ENCODE measurements at regions not wholly inside any gene's neighbourhood (a gene's known extent, or its start where the extent isn't known, plus 50 kb on each side); places are given as distances from the start of the nearest gene placed in this dataset.

- ATAC-seq (no peak), DNase-seq (no peak)
- Mint-ChIP-seq H3K4me3 (no peak overlapping the region), H3K27me3 (no peaks in the 10 kb centered on the region), H3K27ac (peak overlapping the region; percentile 3), H3K9me3 (ENCODE audit: low read depth) (no peaks in the 10 kb centered on the region), H3K36me3 (ENCODE audit: low read depth) (peaks cover 6% of the 10 kb centered on the region), H3K4me1 (peaks cover 28% of the 10 kb centered on the region)
- intact Hi-C loops (cut with DNase I, micrococcal nuclease): no loop called here
- CTCF ChIA-PET: no interaction called here
- POLR2A ChIA-PET: no interaction called here
Measured at GRCh38 chr2:144229296-144229695, 290.6 kb downstream of the ZEB2 start.

GRCh38 chr2:144227427-144228105 is 292.4 kb downstream of the ZEB2 start:
- H3K36me3 Mint-ChIP-seq (ENCODE audit: low read depth): no peaks in the 10 kb centered on the region
- no peaks in the 10 kb centered on the region for H3K9me3 Mint-ChIP-seq (ENCODE audit: low read depth)
- POLR2A ChIA-PET: no interaction called here
- peaks cover 15% of the 10 kb centered on the region for H3K4me1 Mint-ChIP-seq
- ATAC-seq: no peak
- H3K27me3 Mint-ChIP-seq: no peaks in the 10 kb centered on the region
- H3K4me3 Mint-ChIP-seq: no peak overlapping the region
- no peak for DNase-seq
- CTCF ChIA-PET: interaction anchor here (1.2 kb wide), 1 partner anchor 12 kb away, joined by 3 read pairs; no protein-coding TSS in a partner anchor
- no peak overlapping the region for H3K27ac Mint-ChIP-seq
- intact Hi-C loops (cut with DNase I, micrococcal nuclease): no loop called here

GRCh38 chr2:144225076-144225475 is 294.8 kb downstream of the ZEB2 start:
- no peak overlapping the region for H3K4me3 Mint-ChIP-seq
- intact Hi-C loops (cut with DNase I, micrococcal nuclease): no loop called here
- H3K27ac Mint-ChIP-seq: no peak overlapping the region
- CTCF ChIA-PET: interaction anchor here (1.0 to 1.5 kb wide), 6 partner anchors 9 to 142 kb away, joined by 3 to 4 read pairs (median 3); no protein-coding TSS in a partner anchor
- ATAC-seq: no peak
- H3K27me3 Mint-ChIP-seq: no peaks in the 10 kb centered on the region
- no peak for DNase-seq
- POLR2A ChIA-PET: no interaction called here
- no peaks in the 10 kb centered on the region for H3K36me3 Mint-ChIP-seq (ENCODE audit: low read depth)
- peaks cover 6% of the 10 kb centered on the region for H3K4me1 Mint-ChIP-seq
- H3K9me3 Mint-ChIP-seq (ENCODE audit: low read depth): no peaks in the 10 kb centered on the region

- CTCF ChIA-PET: interaction anchor here (1.1 to 1.5 kb wide), 4 partner anchors 10 to 141 kb away, joined by 3 to 4 read pairs (median 3); no protein-coding TSS in a partner anchor
- no peak overlapping the region for H3K27ac Mint-ChIP-seq
Measured at GRCh38 chr2:144224472-144224871, 295.4 kb downstream of the ZEB2 start.

GRCh38 chr2:144219979-144220378 is 299.9 kb downstream of the ZEB2 start:
- H3K27me3 Mint-ChIP-seq: no peaks in the 10 kb centered on the region
- no peaks in the 10 kb centered on the region for H3K9me3 Mint-ChIP-seq (ENCODE audit: low read depth)
- CTCF ChIA-PET: interaction anchor here (0.9 to 1.2 kb wide), 2 partner anchors 11 to 18 kb away, joined by 3 read pairs; no protein-coding TSS in a partner anchor
- H3K4me1 Mint-ChIP-seq: peaks cover 12% of the 10 kb centered on the region
- ATAC-seq: no peak
- POLR2A ChIA-PET: no interaction called here
- intact Hi-C loops (cut with DNase I, micrococcal nuclease): no loop called here
- H3K36me3 Mint-ChIP-seq (ENCODE audit: low read depth): no peaks in the 10 kb centered on the region
- H3K27ac Mint-ChIP-seq: no peak overlapping the region
- no peak for DNase-seq
- no peak overlapping the region for H3K4me3 Mint-ChIP-seq

More at GRCh38 chr2:144224472-144224871, 295.4 kb downstream of the ZEB2 start:
- no peaks in the 10 kb centered on the region for H3K9me3 Mint-ChIP-seq (ENCODE audit: low read depth)
- no peaks in the 10 kb centered on the region for H3K27me3 Mint-ChIP-seq
- H3K4me3 Mint-ChIP-seq: no peak overlapping the region
- peaks cover 4% of the 10 kb centered on the region for H3K4me1 Mint-ChIP-seq
- intact Hi-C loops (cut with DNase I, micrococcal nuclease): no loop called here
- DNase-seq (no peak), ATAC-seq (no peak)
- POLR2A ChIA-PET: no interaction called here
- H3K36me3 Mint-ChIP-seq (ENCODE audit: low read depth): no peaks in the 10 kb centered on the region

- intact Hi-C loops (cut with DNase I, micrococcal nuclease): no loop called here
- ChIA-PET CTCF (no interaction called here), POLR2A (no interaction called here)
- no peak overlapping the region for H3K27ac Mint-ChIP-seq
- H3K4me3 Mint-ChIP-seq: no peak overlapping the region
- DNase-seq (no peak), ATAC-seq (no peak)
- no peaks in the 10 kb centered on the region for H3K27me3 Mint-ChIP-seq
- H3K4me1 Mint-ChIP-seq: peaks cover 24% of the 10 kb centered on the region
- no peaks in the 10 kb centered on the region for H3K36me3 Mint-ChIP-seq (ENCODE audit: low read depth)
- H3K9me3 Mint-ChIP-seq (ENCODE audit: low read depth): no peaks in the 10 kb centered on the region
Measured at GRCh38 chr2:144217853-144218633, 301.9 kb downstream of the ZEB2 start.

- ATAC-seq (peak; percentile 79), DNase-seq (no peak)
- Mint-ChIP-seq H3K9me3 (ENCODE audit: low read depth) (no peaks in the 10 kb centered on the region), H3K27ac (peak overlapping the region; percentile 80), H3K36me3 (ENCODE audit: low read depth) (no peaks in the 10 kb centered on the region), H3K27me3 (no peaks in the 10 kb centered on the region), H3K4me3 (peak overlapping the region; percentile 1), H3K4me1 (peaks cover 30% of the 10 kb centered on the region)
- CTCF ChIA-PET: interaction anchor here (1.1 to 1.5 kb wide), 2 partner anchors 10 to 33 kb away, joined by 3 read pairs; no protein-coding TSS in a partner anchor
- POLR2A ChIA-PET: no interaction called here
- intact Hi-C loops (cut with DNase I, micrococcal nuclease): no loop called here
Measured at GRCh38 chr2:144215701-144216675, 303.9 kb downstream of the ZEB2 start.

GRCh38 chr2:144215207-144215606 is 304.7 kb downstream of the ZEB2 start:
- POLR2A ChIA-PET: no interaction called here
- intact Hi-C loops (cut with DNase I, micrococcal nuclease): no loop called here
- ATAC-seq: no peak
- CTCF ChIA-PET: interaction anchor here (1.1 to 1.5 kb wide), 2 partner anchors 9 to 32 kb away, joined by 3 read pairs; no protein-coding TSS in a partner anchor
- Mint-ChIP-seq H3K27ac (no peak overlapping the region), H3K36me3 (ENCODE audit: low read depth) (peaks cover 2% of the 10 kb centered on the region), H3K9me3 (ENCODE audit: low read depth) (no peaks in the 10 kb centered on the region), H3K27me3 (no peaks in the 10 kb centered on the region), H3K4me1 (peaks cover 31% of the 10 kb centered on the region), H3K4me3 (no peak overlapping the region)
- no peak for DNase-seq

- Mint-ChIP-seq H3K4me1 (peaks cover 31% of the 10 kb centered on the region), H3K9me3 (ENCODE audit: low read depth) (no peaks in the 10 kb centered on the region), H3K36me3 (ENCODE audit: low read depth) (peaks cover 5% of the 10 kb centered on the region), H3K27ac (peak overlapping the region; percentile 67), H3K27me3 (no peaks in the 10 kb centered on the region), H3K4me3 (no peak overlapping the region)
- ATAC-seq: peak; percentile 32
- DNase-seq: no peak
- intact Hi-C loops (cut with DNase I, micrococcal nuclease): no loop called here
- ChIA-PET CTCF (interaction anchor here (0.7 kb wide), 1 partner anchor 12 kb away, joined by 3 read pairs; no protein-coding TSS in a partner anchor), POLR2A (no interaction called here)
Measured at GRCh38 chr2:144213797-144214196, 306.1 kb downstream of the ZEB2 start.

GRCh38 chr2:144211826-144212225 is 308.1 kb downstream of the ZEB2 start:
- Mint-ChIP-seq H3K27me3 (no peaks in the 10 kb centered on the region), H3K36me3 (ENCODE audit: low read depth) (peaks cover 14% of the 10 kb centered on the region)

GRCh38 chr2:144211065-144211464 is 308.9 kb downstream of the ZEB2 start:
- peak overlapping the region; percentile 8 for H3K27ac Mint-ChIP-seq
- H3K4me1 Mint-ChIP-seq: peaks cover 24% of the 10 kb centered on the region
- no peak overlapping the region for H3K4me3 Mint-ChIP-seq
- ATAC-seq (peak; percentile 19), DNase-seq (no peak)
- ChIA-PET CTCF (interaction anchor here (0.7 kb wide), 1 partner anchor 16 kb away, joined by 4 read pairs; no protein-coding TSS in a partner anchor), POLR2A (no interaction called here)
- H3K36me3 Mint-ChIP-seq (ENCODE audit: low read depth): peaks cover 14% of the 10 kb centered on the region
- no peaks in the 10 kb centered on the region for H3K27me3 Mint-ChIP-seq
- no peaks in the 10 kb centered on the region for H3K9me3 Mint-ChIP-seq (ENCODE audit: low read depth)
- intact Hi-C loops (cut with DNase I, micrococcal nuclease): no loop called here

More at GRCh38 chr2:144211826-144212225, 308.1 kb downstream of the ZEB2 start:
- peaks cover 31% of the 10 kb centered on the region for H3K4me1 Mint-ChIP-seq
- H3K27ac Mint-ChIP-seq: no peak overlapping the region
- intact Hi-C loops (cut with DNase I, micrococcal nuclease): no loop called here
- DNase-seq: no peak
- ATAC-seq: no peak
- no peaks in the 10 kb centered on the region for H3K9me3 Mint-ChIP-seq (ENCODE audit: low read depth)
- H3K4me3 Mint-ChIP-seq: no peak overlapping the region
- CTCF ChIA-PET: interaction anchor here (0.5 kb wide), 1 partner anchor 552 kb away, joined by 4 read pairs; no protein-coding TSS in a partner anchor
- POLR2A ChIA-PET: no interaction called here

All from activated CD4-positive, alpha-beta T cell treated with anti-CD3 and anti-CD28 coated beads for 36 hours (primary cell).